Vagina (tissue), 2 donors: ENCODE measurements at regions not wholly inside any gene's neighbourhood (a gene's known extent, or its start where the extent isn't known, plus 50 kb on each side); places are given as distances from the start of the nearest gene placed in this dataset.

ENCODE experiments used
- DNase-seq, 2 donors: peaks; one replicate each; pipeline ENCODE4 v3.0.0-alpha.2; 2017; ENCODE audit errors: extremely low spot score in 2 of 2
- H3K27ac ChIP-seq: fragments of 200-600 bp; sonication (generic); one replicate; pipeline ENCODE4 v1.5.1; 2019
- H3K27me3 ChIP-seq: fragments of 200-600 bp; sonication (generic); one replicate; pipeline ENCODE4 v1.5.1; 2019
- H3K36me3 ChIP-seq, 2 donors: fragments of 200-600 bp; sonication (generic); one replicate each; pipeline ENCODE4 v1.5.1; 2017 to 2019
- H3K4me1 ChIP-seq: fragments of 200-600 bp; sonication (generic); one replicate; pipeline ENCODE4 v1.5.1; 2019
- H3K4me3 ChIP-seq, 2 donors: fragments of 200-600 bp; sonication (generic); 1 replicate in 1 of 2; 2 replicates in 1 of 2; pipeline ENCODE4 v1.5.1; 2016 to 2019
- H3K9me3 ChIP-seq: fragments of 200-600 bp; sonication (generic); one replicate; pipeline ENCODE4 v1.5.1; 2019
- CTCF ChIP-seq, 3 experiments: fragments of 450-650 bp in 2 of 3; fragments of 200-600 bp in 1 of 3; sonication (generic) in 1 of 3; IDR thresholded peaks; one replicate each; pipeline ENCODE4 v1.5.1; 2017 to 2019; ENCODE audit warnings: antibody characterized with exemption in 3 of 3, mild to moderate bottlenecking in 2 of 3, moderate library complexity in 2 of 3
- POLR2A ChIP-seq, 2 donors: fragments of 450-650 bp; IDR thresholded peaks; one replicate each; pipeline ENCODE4 v1.6.1; 2017; ENCODE audit warnings: antibody characterized with exemption in 2 of 2, mild to moderate bottlenecking in 2 of 2, moderate library complexity in 2 of 2
- POLR2AphosphoS5 ChIP-seq, 2 donors: sonication (generic); formaldehyde crosslinking; IDR thresholded peaks; one replicate each; pipeline ENCODE4 v1.9.0; 2017; ENCODE audit warnings: antibody characterized with exemption in 2 of 2, mild to moderate bottlenecking in 2 of 2, low read depth in 1 of 2; ENCODE audit not compliant: insufficient read depth in 1 of 2
- intact Hi-C: fragments of 100-400 bp; cut with DNase I; formaldehyde crosslinking; loops from one replicate; pipeline ENCODE4 v1.15.1; 2023

DNA sequence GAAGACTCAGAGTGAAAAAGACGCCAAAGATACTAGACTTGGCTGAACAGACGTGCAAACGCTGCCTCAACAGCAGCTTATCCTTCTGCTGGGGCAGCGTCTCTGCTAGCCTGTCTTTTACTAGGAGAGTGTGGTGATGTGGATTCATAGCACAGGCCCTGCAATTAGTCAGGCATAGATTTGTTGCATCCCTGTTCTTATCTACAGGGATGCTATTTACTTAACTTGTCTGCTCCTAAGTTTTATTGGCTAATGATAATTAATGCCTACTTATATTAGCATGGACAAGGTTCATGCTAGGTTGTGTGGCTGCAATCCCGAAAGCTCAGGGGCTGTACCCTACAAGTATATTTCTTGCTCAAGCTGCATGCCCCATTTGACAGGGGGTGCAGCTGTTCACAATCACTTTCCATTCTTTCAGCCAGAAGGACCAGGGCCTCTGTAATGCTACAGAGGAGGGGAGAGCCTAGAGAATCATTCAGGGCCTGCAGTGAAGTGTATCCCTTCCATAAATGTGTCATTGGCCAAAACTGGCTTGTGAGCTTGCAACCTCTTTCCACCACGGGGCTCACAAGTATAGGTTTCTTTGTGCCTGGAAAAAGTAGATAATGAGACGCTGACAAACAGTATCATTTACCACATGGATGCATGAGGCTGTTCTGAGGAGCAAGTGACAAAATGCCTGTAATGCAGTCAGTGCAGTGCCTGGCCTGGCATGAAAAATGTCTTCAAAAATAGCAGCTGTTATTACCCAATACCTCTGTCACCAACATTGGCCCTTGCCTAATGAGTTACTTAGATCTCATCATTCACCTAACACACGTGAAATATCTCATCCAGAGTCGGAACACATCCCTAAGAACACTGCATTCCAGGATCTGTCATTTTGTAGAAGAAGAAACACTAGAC lies 685.8 kb upstream of the API5 start:
- H3K4me3 ChIP-seq: no peak overlapping the region
- no peaks in the 10 kb centered on the region for H3K27me3 ChIP-seq
- no peak overlapping the region for H3K27ac ChIP-seq
- no peaks in the 10 kb centered on the region for H3K4me1 ChIP-seq
- intact Hi-C loops: no loop called here
- no peaks in the 10 kb centered on the region for H3K9me3 ChIP-seq
- no peak for DNase-seq
- TF ChIP-seq CTCF (IDR thresholded peaks at IDR 0.05): no peak
- TF ChIP-seq POLR2AphosphoS5 (IDR thresholded peaks at IDR 0.05; ENCODE audit: insufficient read depth in 1 of 2, low read depth in 1 of 2): no peak
- TF ChIP-seq POLR2A (IDR thresholded peaks at IDR 0.05): no peak
- H3K36me3 ChIP-seq: no peaks in the 10 kb centered on the region

GRCh38 chr11:42631220-42631843 lies 680.5 kb upstream of the API5 start:
- Histone ChIP-seq H3K4me3 (no peak overlapping the region), H3K36me3 (no peaks in the 10 kb centered on the region), H3K9me3 (no peaks in the 10 kb centered on the region), H3K4me1 (no peaks in the 10 kb centered on the region), H3K27me3 (no peaks in the 10 kb centered on the region), H3K27ac (no peak overlapping the region)
- no peak for DNase-seq
- TF ChIP-seq POLR2A (IDR thresholded peaks at IDR 0.05) (no peak), POLR2AphosphoS5 (IDR thresholded peaks at IDR 0.05; ENCODE audit: insufficient read depth in 1 of 2, low read depth in 1 of 2) (no peak), CTCF (IDR thresholded peaks at IDR 0.05) (no peak)
- intact Hi-C loops: no loop called here

- no peak for TF ChIP-seq POLR2A (IDR thresholded peaks at IDR 0.05)
- no peak for TF ChIP-seq CTCF (IDR thresholded peaks at IDR 0.05)
- no peak for TF ChIP-seq POLR2AphosphoS5 (IDR thresholded peaks at IDR 0.05; ENCODE audit: insufficient read depth in 1 of 2, low read depth in 1 of 2)
- Histone ChIP-seq H3K4me1 (no peaks in the 10 kb centered on the region), H3K4me3 (no peak overlapping the region), H3K9me3 (no peaks in the 10 kb centered on the region), H3K27me3 (no peaks in the 10 kb centered on the region), H3K27ac (no peak overlapping the region), H3K36me3 (no peaks in the 10 kb centered on the region)
- intact Hi-C loops: no loop called here
- DNase-seq: no peak
These were observed 664.8 kb upstream of the API5 start for GRCh38 chr11:42646959-42647358.

DNA sequence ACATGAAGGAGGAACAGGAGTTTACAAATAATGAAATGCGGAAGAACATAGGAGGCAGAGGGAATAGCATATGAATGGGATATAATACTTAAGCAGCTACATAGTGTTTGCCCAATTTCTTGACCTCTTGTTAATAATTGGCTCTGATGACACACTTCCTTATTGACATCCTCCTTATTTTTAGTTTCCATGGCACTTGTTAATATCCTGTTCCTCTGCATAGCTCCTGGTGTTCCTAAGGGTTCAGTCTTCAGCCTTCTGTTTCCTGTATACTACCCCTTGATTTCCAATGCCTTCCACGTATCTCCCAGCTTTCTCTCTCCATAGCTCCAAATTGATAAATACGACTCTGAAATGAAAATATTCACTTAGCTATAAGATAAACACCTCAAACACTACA lies 663.8 kb upstream of the API5 start:
- no peaks in the 10 kb centered on the region for H3K9me3 ChIP-seq
- TF ChIP-seq CTCF (IDR thresholded peaks at IDR 0.05) (no peak), POLR2A (IDR thresholded peaks at IDR 0.05) (no peak), POLR2AphosphoS5 (IDR thresholded peaks at IDR 0.05; ENCODE audit: insufficient read depth in 1 of 2, low read depth in 1 of 2) (no peak)
- no peak overlapping the region for H3K4me3 ChIP-seq
- no peak overlapping the region for H3K27ac ChIP-seq
- intact Hi-C loops: no loop called here
- no peaks in the 10 kb centered on the region for H3K27me3 ChIP-seq
- DNase-seq: no peak
- H3K4me1 ChIP-seq: no peaks in the 10 kb centered on the region
- H3K36me3 ChIP-seq: no peaks in the 10 kb centered on the region

DNA sequence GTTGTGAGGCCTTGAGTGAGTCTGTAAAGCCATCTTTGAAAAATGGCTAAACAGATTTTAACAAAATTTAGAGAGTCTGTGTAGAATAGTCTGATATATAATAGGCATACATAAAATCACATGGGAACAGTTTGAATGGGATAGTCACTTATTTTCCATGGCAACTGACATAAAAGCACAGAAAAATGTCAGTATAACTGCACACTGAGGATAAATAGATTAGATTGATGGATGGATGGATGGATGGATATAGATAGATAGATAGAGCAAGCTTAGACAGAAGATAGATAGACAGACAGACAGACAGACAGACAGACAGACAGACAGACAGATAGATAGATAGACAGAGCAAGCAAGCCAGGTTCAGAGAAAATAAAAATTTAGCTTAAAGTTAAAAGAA lies 660.2 kb upstream of the API5 start:
- TF ChIP-seq CTCF (IDR thresholded peaks at IDR 0.05) (no peak), POLR2AphosphoS5 (IDR thresholded peaks at IDR 0.05; ENCODE audit: insufficient read depth in 1 of 2, low read depth in 1 of 2) (no peak), POLR2A (IDR thresholded peaks at IDR 0.05) (no peak)
- no peaks in the 10 kb centered on the region for H3K36me3 ChIP-seq
- H3K27ac ChIP-seq: no peak overlapping the region
- H3K4me3 ChIP-seq: no peak overlapping the region
- no peak for DNase-seq
- H3K9me3 ChIP-seq: no peaks in the 10 kb centered on the region
- H3K27me3 ChIP-seq: no peaks in the 10 kb centered on the region
- H3K4me1 ChIP-seq: no peaks in the 10 kb centered on the region
- intact Hi-C loops: no loop called here
